Testis (tissue), 2 donors: ENCODE measurements at regions not wholly inside any gene's neighbourhood (a gene's known extent, or its start where the extent isn't known, plus 50 kb on each side); places are given as distances from the start of the nearest gene placed in this dataset.

ENCODE experiments used
- CTCF ChIP-seq, 3 experiments: fragments of 450-650 bp in 2 of 3; fragments of 200-600 bp in 1 of 3; sonication (generic) in 1 of 3; IDR thresholded peaks; one replicate each; pipeline ENCODE4 v1.5.1; 2016 to 2019; ENCODE audit warnings: antibody characterized with exemption in 3 of 3, mild to moderate bottlenecking in 2 of 3, moderate library complexity in 1 of 3
- POLR2A ChIP-seq: fragments of 450-650 bp; IDR thresholded peaks from one replicate; pipeline ENCODE4 v1.6.1; 2017; ENCODE audit warnings: antibody characterized with exemption, mild to moderate bottlenecking, moderate library complexity

GRCh38 chr9:119577881-119578280, 208.6 kb upstream of the BRINP1 start:
- TF ChIP-seq POLR2A: no peak
- no peak for TF ChIP-seq CTCF (IDR thresholded peaks at IDR 0.05)
